GM19452 (cell line): ENCODE measurements at regions not wholly inside any gene's neighbourhood (a gene's known extent, or its start where the extent isn't known, plus 50 kb on each side); places are given as distances from the start of the nearest gene placed in this dataset.

ENCODE experiments used
- ATAC-seq: cut with Tn5 transposase; IDR thresholded peaks from one replicate; pipeline ENCODE4 v1.9.1; 2021; ENCODE audit not compliant: unreplicated experiment

DNA sequence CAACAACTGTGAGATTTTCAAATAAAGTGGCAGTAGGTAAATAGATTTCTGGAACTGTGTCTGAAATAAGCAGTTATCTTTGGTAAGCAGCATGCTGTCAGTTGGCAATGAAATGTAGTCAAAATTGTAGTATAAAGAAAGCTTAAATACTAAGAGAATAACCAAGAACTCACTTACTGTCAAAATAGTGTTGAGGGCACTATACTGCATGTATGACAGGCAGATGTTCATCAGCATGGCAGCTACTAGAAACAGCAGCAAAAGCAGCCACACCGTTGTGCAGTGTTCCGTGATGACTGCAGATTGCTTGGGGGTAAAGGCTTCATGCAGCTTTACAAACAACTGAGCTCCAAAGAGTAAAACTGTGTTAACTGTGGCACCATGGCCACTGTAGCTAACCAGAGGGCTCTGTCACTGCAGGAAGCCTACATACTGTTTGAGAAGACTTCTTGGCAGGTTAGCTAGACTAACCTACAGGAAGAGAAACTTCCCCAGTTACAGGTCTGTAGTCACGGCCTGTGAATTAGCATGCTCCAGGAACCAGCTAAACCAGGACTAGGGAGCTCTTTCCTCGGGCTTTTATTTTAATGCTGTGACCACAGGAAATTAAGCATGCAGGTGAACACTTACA is 459.7 kb downstream of the TBL1XR1 start:
- no peak for ATAC-seq

DNA sequence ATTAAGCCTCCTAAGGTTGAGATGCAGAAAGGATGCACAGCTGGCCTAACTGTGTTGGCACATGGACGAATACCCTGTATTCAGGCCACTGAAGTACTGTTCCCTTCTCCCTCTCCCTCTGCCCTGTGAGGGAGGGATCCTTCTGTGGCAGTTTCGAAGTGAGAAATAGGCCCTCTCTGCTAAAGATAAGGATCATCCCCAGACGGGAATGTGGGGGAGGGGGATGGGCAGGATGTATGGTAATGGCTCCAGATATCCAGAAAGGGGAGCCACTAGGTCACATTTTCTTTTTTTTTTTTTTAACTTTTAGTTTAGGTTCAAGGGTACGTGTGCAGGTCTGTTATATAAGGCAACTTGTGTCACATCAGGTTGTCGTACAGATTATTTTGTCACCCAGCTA is 463.1 kb downstream of the TBL1XR1 start:
- ATAC-seq: no peak

DNA sequence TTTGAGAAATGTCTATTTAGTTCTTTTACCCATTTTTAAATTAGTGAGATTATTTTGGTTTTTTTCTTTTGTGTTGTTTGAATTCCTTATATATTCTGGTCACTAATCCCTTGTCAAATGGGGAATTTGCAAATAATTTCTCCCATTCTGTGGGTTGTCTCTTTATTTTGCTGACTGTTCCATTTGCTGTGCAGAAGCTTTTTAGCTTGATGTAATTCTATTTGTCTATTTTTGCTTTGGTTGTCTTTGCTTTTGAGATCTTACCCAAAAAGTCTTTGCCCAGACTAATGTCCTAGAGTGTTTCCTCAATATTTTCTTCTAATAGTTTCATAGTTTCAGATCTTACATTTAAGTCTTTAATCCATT is 472.9 kb downstream of the TBL1XR1 start:
- no peak for ATAC-seq

DNA sequence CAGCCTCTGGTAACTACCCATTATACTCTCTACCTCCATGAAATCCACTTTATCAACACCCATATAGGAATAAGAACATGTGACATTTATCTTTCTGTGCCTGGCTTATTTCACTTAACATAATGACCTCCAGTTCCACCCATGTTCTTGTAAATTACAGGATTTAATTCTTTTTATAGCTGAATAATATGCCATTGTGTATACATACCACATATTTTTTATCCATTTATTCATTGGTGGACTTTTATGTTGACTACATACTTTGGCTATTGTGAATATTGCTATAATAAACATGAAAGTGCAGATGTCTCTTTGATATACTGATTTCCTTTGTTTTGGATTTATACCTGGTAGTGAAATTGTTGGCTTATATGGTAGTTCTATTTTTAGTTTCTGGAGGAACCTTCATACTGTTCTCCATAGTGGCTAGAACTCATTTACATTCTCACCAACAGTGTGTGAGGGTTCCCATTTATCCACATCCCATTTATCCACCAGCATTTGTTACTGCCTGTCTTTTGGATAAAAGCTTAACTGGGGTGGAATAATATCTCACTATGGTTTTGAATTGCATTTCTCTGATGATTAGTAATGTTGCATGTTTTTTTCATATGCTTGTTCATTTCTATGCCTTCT is 473.4 kb downstream of the TBL1XR1 start:
- no peak for ATAC-seq

DNA sequence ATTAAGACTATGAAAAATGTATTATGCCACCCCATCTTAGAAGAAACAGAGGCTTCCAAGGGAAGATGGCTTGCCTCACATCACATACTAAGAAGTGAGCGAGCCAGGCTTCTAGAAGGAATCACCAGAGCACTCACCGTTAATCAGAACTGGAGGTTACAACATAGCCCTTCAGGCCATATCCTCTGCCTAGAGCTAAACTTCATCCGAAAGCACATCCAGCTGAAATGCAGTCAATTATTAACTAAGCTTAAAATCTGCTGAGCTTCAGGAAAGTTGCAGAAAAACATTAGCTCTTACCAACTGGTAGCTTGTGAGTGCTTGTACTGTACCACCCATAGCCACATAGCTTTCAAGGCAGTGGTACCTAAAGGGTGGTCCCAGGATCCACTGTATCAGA is 483.2 kb downstream of the TBL1XR1 start:
- no peak for ATAC-seq

DNA sequence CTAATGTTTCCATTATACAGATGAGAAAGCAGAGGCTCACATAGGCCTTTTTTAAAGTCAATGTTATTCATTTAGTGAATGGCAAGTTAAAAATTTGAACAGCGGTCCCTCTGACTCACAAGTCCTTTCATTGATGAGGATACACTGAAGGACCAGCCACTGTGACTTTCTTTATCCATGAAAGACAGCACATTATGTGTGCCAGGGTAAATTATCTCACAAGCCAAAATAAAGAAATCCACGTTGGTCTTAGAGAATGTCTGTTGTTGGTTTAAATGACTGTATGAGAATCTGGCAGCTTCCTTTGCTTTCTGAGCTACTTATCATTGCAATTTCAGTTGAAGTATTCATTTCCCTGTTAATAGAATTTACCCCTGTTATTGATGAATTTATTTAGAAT is 485.1 kb downstream of the TBL1XR1 start:
- no peak for ATAC-seq

DNA sequence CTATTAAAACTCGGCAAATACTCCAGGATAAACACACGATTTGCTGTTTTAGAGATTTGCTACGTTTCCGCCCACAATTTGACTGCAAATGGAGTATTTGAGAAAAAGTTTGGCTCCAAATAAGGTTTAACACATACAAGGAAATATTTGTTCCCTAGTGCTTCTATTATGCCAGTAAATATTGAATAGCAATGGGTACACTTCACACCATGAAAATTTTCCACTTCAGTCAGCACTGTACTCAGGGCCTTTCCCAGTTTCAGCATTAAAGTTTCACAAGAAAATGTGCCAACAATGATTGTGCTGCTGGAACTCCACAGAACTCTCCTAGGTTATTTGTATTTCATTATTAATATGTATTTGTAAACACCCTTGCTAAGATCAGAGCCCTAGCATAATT is 498.0 kb downstream of the TBL1XR1 start:
- ATAC-seq: no peak

DNA sequence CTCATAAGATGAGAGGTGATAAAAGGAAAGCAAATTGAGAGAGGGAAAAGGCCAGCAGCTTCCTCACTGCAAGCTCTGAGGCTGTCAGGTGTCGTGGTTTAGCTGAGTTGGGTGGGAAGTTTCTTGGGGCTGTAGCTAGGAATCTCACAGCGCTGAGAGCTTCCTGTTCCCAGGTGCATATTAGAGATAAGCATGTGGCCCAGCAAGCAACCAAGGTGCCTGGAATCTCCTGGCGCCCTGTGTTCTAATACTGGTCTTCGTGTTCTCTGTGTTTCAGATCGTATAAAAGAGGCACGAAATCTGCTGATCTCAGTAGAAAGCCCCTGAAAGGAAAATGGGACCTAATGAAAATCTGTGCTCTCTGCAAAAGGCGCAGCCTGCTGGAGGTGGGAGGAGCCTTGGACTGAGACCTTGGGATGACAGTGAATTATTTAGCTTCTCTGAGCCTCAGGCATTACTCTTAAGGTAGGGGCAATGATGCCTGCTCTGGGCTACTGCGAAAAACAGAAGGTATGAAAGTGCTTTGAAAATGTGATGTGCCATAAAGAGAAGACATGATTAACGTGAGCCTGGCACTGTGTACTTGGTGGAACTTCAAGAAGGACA is 499.9 kb downstream of the TBL1XR1 start:
- ATAC-seq: no peak

DNA sequence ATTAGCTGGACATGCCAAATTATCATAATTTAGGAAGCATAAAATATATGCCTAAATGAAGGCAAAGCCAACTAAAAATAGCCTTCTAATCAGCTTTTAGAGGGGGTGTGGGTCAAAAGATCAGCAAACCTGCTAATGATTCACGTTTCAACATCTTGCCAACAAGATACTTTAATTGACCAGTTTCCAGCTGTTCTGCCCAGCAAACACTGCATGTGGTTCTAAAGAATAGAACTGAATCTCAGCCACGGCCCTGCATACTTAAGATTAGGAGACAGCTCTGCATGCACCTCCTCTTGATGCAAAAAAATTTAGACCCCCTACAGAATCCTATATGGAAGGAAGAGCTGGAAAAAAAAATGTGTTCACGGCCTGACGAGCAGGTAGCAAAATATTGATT is 500.5 kb downstream of the TBL1XR1 start:
- ATAC-seq: no peak

DNA sequence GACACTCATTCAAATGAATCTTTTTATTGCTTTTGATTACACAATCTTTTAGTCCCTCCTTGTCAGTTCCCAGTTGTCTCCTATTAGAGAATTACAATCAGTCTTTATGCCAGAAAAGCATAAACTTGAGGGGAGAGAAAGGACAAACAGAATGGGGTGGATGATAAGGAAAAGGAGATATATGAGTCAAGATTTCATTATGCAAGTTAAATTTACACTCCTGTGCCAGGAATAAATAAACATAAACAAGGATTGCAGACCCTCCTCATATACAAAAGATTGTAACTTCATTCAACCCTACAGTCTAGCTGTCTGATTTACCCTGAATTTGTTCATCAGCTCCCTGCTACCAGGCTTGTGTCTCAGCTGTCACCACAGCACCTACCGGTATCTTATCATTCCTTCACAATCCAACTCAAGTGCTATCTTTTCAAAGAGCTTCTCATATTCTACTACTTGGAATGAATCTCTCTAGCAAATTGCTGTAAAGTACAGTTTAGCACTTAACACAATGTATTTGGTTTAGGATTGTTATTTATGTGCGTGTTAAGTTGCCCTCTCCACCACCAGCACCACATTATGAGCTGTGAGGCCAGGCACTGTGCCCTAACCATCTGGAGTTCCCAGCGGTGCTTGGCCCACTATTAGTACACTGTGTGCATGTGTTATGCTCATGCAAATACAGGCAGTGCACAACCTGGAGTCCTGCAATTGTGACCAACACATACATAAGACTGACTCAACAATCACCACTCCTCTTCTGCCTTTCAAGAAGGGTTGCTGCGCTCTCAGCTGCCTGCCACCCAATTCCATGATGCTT is 504.1 kb downstream of the TBL1XR1 start:
- no peak for ATAC-seq

DNA sequence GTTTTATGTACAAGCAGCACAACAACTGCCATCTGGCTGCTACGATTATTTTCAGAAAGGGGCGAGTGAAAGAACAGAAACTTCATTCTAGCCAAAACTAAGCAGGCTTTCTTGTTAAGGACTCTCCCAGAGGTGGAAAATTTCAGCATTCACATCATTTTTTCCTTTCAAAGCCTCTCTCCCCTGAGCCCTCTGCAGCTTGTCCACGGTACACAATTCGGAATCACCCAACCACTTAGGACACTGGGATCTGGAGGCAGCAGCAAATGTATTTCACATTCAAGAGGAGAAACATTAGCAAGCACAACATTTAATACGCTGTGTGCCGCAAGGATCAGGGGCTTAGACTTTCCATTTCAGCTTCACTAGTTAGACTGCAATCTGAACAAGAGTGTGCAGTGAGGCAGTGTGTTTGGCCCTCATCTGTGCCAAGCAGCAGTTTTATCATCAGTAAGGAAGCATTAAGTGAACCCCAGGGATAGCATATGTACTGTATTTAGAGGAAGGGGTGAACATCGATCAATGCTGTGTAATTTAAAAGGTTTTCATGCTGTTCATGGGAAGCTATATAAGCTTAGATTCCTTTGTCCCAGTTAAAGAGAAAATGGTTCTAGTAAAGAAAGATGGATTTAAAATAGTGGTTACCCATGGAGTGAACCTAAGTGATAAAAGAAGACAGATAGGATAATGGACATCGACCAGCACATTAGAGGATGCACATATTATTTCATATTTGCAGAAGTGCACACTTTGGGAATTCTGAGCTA is 504.9 kb downstream of the TBL1XR1 start:
- ATAC-seq: no peak

DNA sequence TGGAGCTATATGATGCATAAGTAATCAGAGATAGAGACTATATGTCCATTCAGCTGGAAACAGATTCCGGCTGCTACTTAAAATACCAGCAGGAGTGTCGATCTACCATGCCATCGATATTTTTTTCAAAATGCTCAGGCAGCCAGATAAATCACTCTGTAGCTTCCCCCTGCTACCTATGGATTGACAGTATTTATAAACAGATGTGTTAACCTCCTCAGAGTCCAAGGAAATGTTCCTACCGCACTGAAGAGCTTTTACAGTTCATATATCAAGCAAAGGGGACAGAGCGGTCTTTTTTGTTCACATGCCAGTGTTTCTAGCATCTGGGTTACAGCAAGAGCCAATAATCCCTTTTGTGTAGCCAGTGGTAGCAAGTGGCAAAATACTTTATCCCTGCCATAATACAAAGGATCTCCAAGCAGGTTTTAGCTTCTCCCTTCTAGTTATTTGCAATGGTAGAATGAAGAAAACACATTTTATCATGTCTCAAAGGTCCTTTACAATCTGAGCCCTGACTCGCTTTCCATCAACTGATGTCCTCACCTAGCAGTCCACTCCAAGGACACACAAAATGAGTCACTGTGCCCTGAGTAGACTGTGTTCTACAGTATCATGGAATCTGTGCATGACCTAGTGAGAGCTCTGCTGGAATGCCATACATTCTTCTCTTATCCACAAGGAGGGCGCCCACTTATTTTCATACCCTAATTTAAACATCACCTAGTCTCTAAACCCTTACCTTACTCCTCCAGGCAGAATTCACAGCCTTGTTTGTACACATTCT is 507.0 kb downstream of the TBL1XR1 start:
- ATAC-seq: no peak

DNA sequence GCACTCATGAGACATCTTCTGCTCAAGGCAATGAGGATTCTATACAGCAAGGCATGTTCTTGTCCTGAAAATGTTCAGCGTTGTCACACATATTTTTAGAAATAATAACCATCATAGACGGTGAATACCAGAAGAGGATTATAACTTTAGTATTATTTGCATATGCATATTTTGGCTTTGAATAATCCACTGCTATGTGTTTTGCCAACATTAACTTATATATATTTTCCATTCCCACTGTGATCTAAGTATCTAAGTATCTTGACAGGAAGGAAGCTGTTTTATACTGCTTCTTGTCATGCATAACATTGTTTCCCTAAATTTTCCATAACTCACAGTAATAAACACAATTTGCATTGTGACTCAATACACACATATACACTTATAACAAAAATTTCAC is 509.5 kb downstream of the TBL1XR1 start:
- ATAC-seq: no peak

DNA sequence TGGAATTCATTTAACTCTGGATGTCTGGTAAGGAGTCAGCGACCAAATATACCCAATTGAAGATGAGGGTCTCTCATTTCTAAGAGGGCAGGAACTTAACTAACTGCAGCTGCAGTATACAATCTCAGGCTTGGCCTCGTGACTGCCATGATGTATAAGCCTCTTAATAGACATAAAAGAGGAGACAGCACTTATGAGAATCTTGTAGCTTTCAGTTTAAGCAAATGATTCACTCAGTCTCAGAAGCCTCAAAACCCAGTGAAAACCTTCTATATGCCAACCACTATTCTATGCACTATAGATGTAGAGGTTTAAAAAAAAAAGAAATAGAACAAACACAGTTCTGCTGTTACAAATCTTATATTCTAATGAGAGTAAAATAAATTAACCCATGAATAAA is 513.9 kb downstream of the TBL1XR1 start:
- ATAC-seq: no peak

DNA sequence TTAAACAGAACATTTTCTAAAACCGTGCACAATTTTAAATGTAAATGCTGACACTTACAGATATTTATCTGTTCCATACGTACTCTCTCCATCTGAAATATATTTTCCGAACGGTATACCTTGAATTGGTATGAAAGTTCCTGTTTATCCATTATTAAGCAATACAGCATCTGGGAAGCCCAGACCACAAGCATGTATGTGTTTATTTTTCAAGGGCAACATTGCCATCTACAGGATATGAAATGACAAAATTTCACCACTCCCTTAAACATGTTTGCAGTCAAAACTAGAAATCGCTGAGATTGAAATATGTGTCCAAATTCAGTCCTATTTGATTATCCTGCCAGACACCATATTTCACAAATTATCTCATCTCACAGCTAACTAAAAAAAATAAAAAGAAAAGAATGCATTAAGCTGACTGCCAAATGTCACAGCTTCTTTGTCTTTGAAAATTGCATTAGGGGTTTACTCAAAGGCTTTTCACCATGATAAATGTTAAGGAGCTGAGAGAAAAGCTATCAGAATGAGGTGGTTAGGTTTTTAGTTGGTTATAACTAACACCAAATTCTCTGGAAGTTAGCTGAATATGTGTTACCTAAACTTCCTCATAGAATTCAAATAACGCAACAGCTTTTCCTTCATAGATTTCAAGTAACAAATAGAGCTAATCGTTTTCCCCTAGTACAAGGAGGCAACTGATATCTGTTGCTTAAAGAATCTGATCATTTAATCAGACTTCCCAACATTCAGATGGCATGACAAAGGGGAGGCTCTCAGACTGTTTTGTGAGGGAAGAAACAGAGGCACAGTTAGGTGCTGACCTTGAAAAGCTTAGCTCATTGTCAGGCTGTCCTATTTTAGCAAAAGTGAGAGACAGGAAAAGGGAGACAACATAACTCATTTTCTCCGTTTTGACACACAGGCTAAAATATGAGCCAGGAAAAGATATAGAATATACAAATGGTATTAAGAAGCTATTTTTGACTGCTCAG is 533.1 kb downstream of the TBL1XR1 start:
- ATAC-seq: no peak

DNA sequence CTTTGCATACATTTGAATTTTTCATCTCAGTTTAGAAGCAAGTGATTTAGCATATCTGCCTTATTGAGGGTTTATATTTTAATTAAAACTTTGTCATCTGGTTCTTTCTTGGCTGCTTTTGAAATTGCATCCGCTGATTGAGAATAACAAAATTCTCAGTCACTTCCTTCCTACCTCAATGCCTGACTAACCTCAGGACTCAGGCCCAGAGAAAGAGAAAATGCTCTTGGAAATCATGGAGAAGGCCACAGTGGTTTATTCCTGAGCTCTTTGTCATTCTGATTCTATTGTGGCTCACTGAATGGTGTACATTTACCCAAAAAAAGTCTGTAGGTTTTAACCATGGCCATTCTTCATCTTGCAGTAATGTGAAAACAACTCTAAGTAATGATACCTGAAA is 533.9 kb downstream of the TBL1XR1 start:
- no peak for ATAC-seq

DNA sequence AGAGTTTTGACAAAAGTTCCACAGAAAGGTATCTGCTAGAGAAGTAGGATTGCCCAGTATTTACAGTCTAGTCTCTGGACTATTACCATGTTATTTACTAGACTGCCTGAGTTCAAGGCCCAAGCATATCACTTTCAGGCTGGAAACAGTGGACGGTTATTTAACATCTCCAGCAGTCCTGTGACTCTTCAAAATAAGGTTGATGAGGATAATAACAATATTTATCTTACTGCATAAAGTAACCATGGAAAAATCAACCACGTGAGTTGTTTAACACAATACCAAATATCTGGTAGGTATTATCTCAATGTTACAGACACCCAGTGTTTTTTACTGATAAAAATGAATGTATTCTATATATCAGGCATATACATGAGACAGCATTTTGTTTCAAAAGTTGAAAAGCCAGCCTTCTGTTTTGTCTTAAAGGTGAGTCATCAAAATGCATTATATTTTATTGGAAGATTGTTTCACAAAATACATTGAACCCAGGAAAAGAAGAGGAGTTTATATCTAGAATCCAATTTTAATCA is 535.8 kb downstream of the TBL1XR1 start:
- no peak for ATAC-seq

DNA sequence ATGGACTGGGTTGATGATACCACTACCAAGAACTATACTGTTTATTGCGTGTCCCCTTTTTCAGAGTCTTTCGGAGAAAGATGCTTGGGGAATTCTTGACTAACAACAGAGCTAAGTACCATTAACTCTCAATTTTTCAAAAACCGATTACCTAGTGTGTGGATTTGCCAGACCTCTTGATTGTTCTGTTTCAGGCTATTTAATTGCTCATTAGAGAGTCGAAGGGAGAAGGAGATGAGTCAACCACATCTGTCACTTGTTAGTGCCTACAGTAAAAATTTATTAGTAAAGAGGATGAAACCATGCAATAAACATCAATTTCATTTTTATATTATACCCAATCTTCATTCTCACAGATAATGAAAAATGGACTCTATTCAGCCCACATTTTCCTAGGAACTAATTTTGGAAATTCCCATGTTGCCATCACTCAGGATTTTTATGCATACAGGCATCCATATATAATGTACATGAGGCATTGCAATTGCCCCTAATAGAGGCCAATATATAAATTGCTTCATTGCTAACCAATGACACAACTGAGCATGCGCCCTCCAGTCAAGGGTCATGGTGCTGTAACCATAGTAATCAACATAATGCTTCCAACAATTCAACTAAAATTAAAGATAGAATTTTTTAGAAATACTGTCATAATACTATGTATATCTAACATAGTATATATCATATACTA is 541.7 kb downstream of the TBL1XR1 start:
- ATAC-seq: no peak
